Activated CD8-positive, alpha-beta memory T cell treated with anti-CD3 and anti-CD28 coated beads for 36 hours (primary cell): ENCODE measurements at regions not wholly inside any gene's neighbourhood (a gene's known extent, or its start where the extent isn't known, plus 50 kb on each side); places are given as distances from the start of the nearest gene placed in this dataset.

Experiments used
- CTCF ChIA-PET: fragments of 350-600 bp; sonication (Branson Sonifier 250); formaldehyde crosslinking; loops from one replicate; lab custom pipeline; 2021; ENCODE audit warnings: antibody characterized with exemption; lab: Charles Lee
- POLR2A ChIA-PET: fragments of 350-600 bp; sonication (Branson Sonifier 250); formaldehyde crosslinking; loops from one replicate; lab custom pipeline; 2021; ENCODE audit warnings: antibody characterized with exemption; lab: Charles Lee

DNA sequence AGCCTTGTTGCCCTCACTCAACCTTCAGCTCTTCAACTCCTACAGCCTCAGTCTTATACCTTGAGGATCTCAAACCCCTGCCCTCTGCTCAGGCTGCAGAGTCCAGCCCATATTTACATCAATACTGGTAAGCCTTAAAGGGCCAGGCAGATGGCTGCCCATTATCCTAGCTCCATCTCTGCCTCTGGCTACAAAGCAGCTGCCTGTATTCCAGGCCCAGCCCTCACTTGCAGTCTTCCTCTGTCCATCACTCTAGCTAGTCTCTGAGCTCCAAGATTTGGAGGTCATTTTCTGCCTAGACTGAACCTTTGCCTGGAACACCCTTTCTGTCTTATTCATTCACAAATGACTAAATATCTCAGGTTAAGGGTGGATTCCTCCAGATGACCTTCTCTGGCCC, 50.2 kb upstream of the GALNT10 start:
- CTCF ChIA-PET, result no interaction called here
- POLR2A ChIA-PET, result no interaction called here
